ENCODE measurements at regions not wholly inside any gene's neighbourhood (a gene's known extent, or its start where the extent isn't known, plus 50 kb on each side); places are given as distances from the start of the nearest gene placed in this dataset.
"Not testable (repeated sequence)": the region's sequence is repeated elsewhere in the genome, so short reads cannot be mapped to it uniquely, and the experiment has no call there.

- H3K9me3 ChIP-seq (ENCODE audit: low read length); H3K4me3 ChIP-seq (ENCODE audit: low read length); H2AFZ ChIP-seq (ENCODE audit: low read depth, low read length); H3K4me1 ChIP-seq (ENCODE audit: insufficient read depth, low read length); H3K36me3 ChIP-seq (ENCODE audit: insufficient read depth, low read length): not testable (repeated sequence)
- peaks cover 27% of the 10 kb centered on the region for H3K27me3 ChIP-seq (ENCODE audit: insufficient read depth, low read length)
Measured at GRCh38 chr14:105629091-105629885, 102.9 kb downstream of the TMEM121 start.

- Histone ChIP-seq H3K36me3 (ENCODE audit: insufficient read depth, low read length) (no peaks in the 10 kb centered on the region), H3K4me3 (ENCODE audit: low read length) (no peak overlapping the region)
Measured at GRCh38 chr14:105629886-105630215, 103.5 kb downstream of the TMEM121 start.

DNA sequence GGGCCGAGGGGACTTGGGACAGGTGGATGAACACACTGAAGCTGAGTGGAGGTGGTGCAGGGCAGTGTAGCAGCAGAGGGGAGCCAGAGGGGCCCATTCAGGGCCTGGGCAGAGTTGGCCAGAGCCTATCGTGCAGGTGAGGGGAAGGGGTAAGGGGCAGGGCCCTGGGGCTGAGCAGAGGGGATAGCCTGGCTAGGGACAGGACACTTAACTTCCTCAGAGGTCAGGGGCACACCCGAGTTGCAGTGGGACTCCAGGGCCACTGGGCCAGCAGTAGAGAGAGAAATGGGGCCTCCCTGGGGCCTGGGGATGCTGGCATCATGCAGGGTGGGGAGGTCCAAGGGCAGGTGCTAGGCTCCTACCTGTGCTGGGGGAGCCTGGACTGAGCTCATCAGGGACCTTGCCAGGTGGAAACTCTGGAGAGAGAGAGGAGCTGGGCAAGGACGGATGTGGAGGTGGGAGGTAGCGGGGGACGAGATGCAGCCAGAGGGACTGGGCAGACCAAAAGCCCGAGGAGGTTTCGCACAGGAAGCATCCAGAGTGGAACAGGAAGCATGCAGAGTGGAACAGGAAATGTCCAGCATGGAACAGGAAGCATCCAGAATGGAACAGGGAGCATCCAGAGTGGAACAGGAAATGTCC, 104.0 kb downstream of the TMEM121 start:
- H3K36me3 ChIP-seq (ENCODE audit: insufficient read depth, low read length); H2AFZ ChIP-seq (ENCODE audit: low read depth, low read length); H3K9me3 ChIP-seq (ENCODE audit: low read length); H3K4me3 ChIP-seq (ENCODE audit: low read length); H3K4me1 ChIP-seq (ENCODE audit: insufficient read depth, low read length): not testable (repeated sequence)
- H3K27me3 ChIP-seq (ENCODE audit: insufficient read depth, low read length), result peaks cover 15% of the 10 kb centered on the region

More at GRCh38 chr14:105629886-105630215, 103.5 kb downstream of the TMEM121 start:
- Histone ChIP-seq H3K4me1 (ENCODE audit: insufficient read depth, low read length) (no peaks in the 10 kb centered on the region), H3K9me3 (ENCODE audit: low read length) (no peaks in the 10 kb centered on the region), H3K27me3 (ENCODE audit: insufficient read depth, low read length) (peaks cover 21% of the 10 kb centered on the region), H2AFZ (ENCODE audit: low read depth, low read length) (no peak overlapping the region)

DNA sequence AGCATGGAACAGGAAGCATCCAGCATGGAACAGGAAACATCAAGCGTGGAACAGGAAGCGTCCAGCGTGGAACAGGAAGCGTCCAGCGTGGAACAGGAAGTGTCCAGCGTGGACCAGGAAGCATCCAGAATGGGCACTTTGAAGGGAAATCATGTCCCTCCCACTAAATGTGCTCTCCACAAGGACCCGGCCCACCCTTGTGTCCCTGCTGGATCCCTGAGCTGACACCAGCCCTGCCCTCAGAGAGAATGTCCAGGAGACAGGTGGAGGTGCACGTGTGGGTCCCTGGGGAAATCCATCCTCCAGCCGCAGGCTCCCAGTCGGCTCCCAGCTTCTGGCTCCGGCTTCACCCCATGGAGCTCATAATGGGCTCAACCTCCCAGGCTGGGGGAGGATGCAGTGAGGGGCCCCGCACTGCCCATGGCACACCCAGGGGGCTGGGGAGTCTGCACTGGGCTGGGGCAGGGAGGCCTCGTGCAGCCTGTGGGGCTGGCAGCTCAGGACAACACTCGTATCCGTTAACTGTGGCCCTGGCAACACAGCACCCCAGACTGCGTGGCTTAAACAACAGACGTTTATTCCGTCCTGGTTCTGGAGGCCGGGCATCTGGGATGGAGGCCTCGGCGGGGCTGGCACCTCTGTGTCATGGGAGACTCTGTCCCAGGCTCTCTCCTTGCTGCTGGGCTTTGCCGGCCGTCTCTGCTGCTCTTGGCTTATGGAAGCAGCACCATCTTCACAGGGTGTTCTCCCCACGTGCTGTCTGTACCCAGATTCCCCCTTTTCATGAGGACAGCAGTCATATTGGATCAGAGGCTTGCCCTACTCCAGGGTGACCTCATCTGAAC, 104.8 kb downstream of the TMEM121 start:
- not testable (repeated sequence) for H3K9me3 ChIP-seq (ENCODE audit: low read length); H2AFZ ChIP-seq (ENCODE audit: low read depth, low read length); H3K36me3 ChIP-seq (ENCODE audit: insufficient read depth, low read length); H3K4me3 ChIP-seq (ENCODE audit: low read length); H3K4me1 ChIP-seq (ENCODE audit: insufficient read depth, low read length)
- peaks cover 14% of the 10 kb centered on the region for H3K27me3 ChIP-seq (ENCODE audit: insufficient read depth, low read length)

DNA sequence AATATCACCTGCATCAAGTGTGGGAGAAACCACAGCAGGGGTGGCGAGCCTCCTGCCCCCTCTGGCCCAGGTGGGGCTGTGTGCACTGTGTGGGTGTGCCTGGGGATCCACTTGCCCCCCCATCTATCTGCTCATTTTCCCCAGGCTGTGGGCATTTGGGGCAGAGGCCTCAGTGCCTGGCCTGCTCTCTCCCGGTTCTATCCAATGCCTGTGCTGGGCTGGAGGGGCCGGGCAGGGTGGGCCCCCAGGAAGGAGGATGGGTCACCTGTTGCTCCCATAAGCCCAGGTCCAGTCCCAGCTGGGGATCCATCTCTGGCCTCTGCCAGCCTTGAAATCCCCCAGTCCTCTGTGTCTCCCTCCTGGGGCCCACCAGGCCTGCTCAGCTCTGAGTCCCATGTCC, 105.6 kb downstream of the TMEM121 start:
- Histone ChIP-seq H3K27me3 (ENCODE audit: insufficient read depth, low read length) (peaks cover 14% of the 10 kb centered on the region), H3K4me1 (ENCODE audit: insufficient read depth, low read length) (no peaks in the 10 kb centered on the region), H3K9me3 (ENCODE audit: low read length) (no peaks in the 10 kb centered on the region), H2AFZ (ENCODE audit: low read depth, low read length) (no peak overlapping the region), H3K4me3 (ENCODE audit: low read length) (no peak overlapping the region), H3K36me3 (ENCODE audit: insufficient read depth, low read length) (no peaks in the 10 kb centered on the region)

DNA sequence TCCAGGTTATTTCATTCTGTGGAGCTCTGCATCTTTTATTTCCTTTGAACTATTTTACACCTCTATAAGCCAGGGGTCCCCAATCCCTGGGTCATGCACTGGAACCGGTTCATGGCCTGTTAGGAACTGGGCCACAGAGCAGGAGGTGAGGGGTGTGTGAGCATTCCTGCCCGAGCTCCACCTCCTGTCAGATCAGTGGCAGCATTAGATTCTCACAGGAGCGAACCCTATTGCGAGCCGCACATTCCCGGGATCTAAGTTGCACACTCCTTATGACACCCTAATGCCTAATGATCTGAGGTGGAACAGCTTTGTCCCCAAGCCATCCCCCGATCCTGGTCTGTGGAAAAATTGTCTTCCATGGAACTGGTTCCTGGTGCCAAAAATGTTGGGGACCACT, 107.2 kb downstream of the TMEM121 start:
- not testable (repeated sequence) for H3K27me3 ChIP-seq (ENCODE audit: insufficient read depth, low read length); H3K9me3 ChIP-seq (ENCODE audit: low read length); H3K4me3 ChIP-seq (ENCODE audit: low read length); H3K4me1 ChIP-seq (ENCODE audit: insufficient read depth, low read length); H2AFZ ChIP-seq (ENCODE audit: low read depth, low read length); H3K36me3 ChIP-seq (ENCODE audit: insufficient read depth, low read length)

GRCh38 chr14:105635560-105635959, 109.2 kb downstream of the TMEM121 start:
- Histone ChIP-seq H3K36me3 (ENCODE audit: insufficient read depth, low read length) (no peaks in the 10 kb centered on the region), H2AFZ (ENCODE audit: low read depth, low read length) (no peak overlapping the region), H3K4me1 (ENCODE audit: insufficient read depth, low read length) (no peaks in the 10 kb centered on the region), H3K27me3 (ENCODE audit: insufficient read depth, low read length) (peaks cover 3% of the 10 kb centered on the region), H3K4me3 (ENCODE audit: low read length) (no peak overlapping the region), H3K9me3 (ENCODE audit: low read length) (no peaks in the 10 kb centered on the region)

DNA sequence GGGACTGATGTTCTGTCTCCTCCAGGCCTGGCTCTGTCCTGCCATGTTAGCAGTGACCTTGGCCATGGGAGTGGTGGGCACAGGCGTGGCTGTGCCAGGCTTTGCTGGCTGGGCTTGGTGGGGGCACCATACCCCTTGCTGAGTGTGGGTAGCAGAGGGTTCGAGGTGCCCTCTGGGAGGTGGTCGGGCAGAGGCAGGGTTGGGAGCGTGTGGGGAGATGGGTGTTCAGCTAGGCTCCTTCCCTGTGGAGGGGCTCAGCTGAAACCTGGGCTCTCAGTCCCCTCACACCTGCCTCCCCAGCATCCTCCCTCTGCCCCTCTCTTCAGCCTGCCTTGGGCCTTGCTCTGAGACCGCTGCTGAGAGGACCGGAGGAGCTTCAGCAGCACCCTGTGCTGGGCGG, 109.6 kb downstream of the TMEM121 start:
- H3K4me3 ChIP-seq (ENCODE audit: low read length); H3K36me3 ChIP-seq (ENCODE audit: insufficient read depth, low read length); H3K4me1 ChIP-seq (ENCODE audit: insufficient read depth, low read length); H3K9me3 ChIP-seq (ENCODE audit: low read length); H3K27me3 ChIP-seq (ENCODE audit: insufficient read depth, low read length); H2AFZ ChIP-seq (ENCODE audit: low read depth, low read length): not testable (repeated sequence)

GRCh38 chr14:105636935-105637334, 110.6 kb downstream of the TMEM121 start:
- no peaks in the 10 kb centered on the region for H3K9me3 ChIP-seq (ENCODE audit: low read length)
- H2AFZ ChIP-seq (ENCODE audit: low read depth, low read length), result no peak overlapping the region
- no peak overlapping the region for H3K4me3 ChIP-seq (ENCODE audit: low read length)
- H3K4me1 ChIP-seq (ENCODE audit: insufficient read depth, low read length), result no peaks in the 10 kb centered on the region
- H3K36me3 ChIP-seq (ENCODE audit: insufficient read depth, low read length), result no peaks in the 10 kb centered on the region
- H3K27me3 ChIP-seq (ENCODE audit: insufficient read depth, low read length), result peaks cover 11% of the 10 kb centered on the region

DNA sequence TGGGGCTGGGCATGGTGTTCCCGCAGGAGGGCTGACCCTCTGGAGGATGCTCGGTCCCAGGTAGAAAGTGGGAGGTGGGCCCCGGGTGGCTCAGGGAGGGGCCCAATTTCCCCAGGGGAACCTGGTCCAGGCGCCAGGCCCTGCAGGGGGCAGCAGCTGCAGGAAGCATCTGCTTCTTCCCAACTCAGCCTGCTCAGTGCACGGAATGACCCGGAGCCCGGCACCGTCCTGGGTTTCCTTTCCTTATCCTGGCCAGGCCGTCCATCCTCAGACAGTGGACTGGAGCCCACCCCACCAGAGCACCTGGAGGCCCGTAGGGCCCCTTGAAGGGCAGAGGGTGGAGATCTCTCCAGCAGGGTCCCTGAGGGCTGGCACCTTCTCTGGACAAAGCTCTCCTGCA, 111.0 kb downstream of the TMEM121 start:
- not testable (repeated sequence) for H3K36me3 ChIP-seq (ENCODE audit: insufficient read depth, low read length); H3K9me3 ChIP-seq (ENCODE audit: low read length); H3K4me1 ChIP-seq (ENCODE audit: insufficient read depth, low read length); H3K4me3 ChIP-seq (ENCODE audit: low read length); H2AFZ ChIP-seq (ENCODE audit: low read depth, low read length)
- H3K27me3 ChIP-seq (ENCODE audit: insufficient read depth, low read length), result peaks cover 11% of the 10 kb centered on the region

GRCh38 chr14:105639969-105640931, 113.9 kb downstream of the TMEM121 start:
- H3K36me3 ChIP-seq (ENCODE audit: insufficient read depth, low read length); H3K9me3 ChIP-seq (ENCODE audit: low read length); H2AFZ ChIP-seq (ENCODE audit: low read depth, low read length); H3K4me3 ChIP-seq (ENCODE audit: low read length); H3K4me1 ChIP-seq (ENCODE audit: insufficient read depth, low read length): not testable (repeated sequence)
- H3K27me3 ChIP-seq (ENCODE audit: insufficient read depth, low read length), result peaks cover 11% of the 10 kb centered on the region

DNA sequence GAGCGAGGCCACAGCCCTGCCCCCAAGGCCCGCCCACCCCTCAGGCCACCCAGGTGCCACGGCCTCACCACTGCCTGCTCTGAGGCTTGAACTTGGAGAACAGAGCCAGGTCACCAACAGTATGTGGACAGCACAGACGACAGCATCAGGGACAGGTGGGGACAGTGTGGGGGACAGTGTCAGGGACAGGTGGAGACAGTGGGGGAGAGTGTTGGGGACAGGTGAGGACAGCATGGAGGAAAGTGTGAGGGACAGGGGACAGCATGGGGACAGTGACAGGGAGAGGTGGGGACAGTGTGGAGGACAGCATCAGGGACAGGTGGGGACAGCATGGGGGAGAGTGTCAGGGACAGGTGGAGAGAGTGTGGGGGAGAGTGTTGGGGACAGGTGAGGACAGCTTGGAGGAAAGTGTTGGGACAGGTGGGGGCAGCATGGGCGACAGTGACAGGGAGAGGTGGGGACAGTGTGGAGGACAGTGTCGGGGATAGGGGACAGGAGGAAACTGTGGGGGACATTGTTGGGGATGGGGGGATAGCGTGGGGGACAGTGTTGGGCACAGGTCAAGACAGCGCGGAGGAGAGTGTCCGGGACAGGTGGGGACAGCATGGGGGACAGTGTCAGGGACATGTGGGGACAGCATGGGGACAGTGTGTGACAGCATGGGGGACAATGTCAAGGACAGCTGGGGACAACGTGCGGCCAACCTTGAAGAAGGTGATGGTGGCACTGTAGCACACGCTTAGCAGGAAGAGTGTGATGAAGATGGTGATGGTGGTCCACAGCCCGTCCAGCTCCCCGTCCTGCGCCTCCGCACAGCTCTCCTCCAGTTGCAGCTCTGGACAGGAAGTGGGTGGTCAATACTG, 114.9 kb downstream of the TMEM121 start:
- Histone ChIP-seq H3K27me3 (ENCODE audit: insufficient read depth, low read length) (peaks cover 13% of the 10 kb centered on the region), H3K4me1 (ENCODE audit: insufficient read depth, low read length) (no peaks in the 10 kb centered on the region), H2AFZ (ENCODE audit: low read depth, low read length) (no peak overlapping the region), H3K36me3 (ENCODE audit: insufficient read depth, low read length) (no peaks in the 10 kb centered on the region), H3K4me3 (ENCODE audit: low read length) (no peak overlapping the region), H3K9me3 (ENCODE audit: low read length) (no peaks in the 10 kb centered on the region)

All from neuron (in vitro differentiated cells).